Amniotic epithelial cell (primary cell): ENCODE measurements at regions not wholly inside any gene's neighbourhood (a gene's known extent, or its start where the extent isn't known, plus 50 kb on each side); places are given as distances from the start of the nearest gene placed in this dataset.
A peak's percentile ranks its signal among the peaks of the same experiment; 100 is the strongest.

Experiments used
- DNase-seq: peaks from one replicate; pipeline ENCODE4 v3.0.0-alpha.2; 2010; ENCODE audit warnings: low read depth

GRCh38 chr1:218642033-218642948, 297.2 kb downstream of the TGFB2 start:
- peak; percentile 87 for DNase-seq

- DNase-seq, result no peak
Measured at GRCh38 chr1:218643281-218643680, 298.1 kb downstream of the TGFB2 start.

DNA sequence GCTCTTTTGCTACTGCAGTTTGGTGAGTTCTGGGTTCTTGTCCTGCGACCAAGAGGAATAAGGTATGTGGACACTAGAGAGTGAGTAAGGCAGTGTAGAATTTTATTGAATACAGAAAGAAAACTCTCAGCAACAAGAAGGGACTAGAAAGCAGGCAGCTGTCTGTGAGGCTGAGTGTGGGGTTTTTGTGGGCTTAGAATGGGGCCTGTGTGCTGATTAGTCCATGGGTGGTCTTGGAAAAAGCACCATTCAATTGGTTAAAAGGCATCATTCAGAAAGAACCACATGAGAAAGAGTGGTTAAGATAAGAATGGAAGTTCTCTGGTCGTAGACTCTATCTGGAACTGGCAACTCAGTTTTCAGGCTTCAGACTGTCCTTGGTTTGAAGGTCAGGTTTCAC, 298.8 kb downstream of the TGFB2 start:
- DNase-seq, result peak; percentile 31

DNA sequence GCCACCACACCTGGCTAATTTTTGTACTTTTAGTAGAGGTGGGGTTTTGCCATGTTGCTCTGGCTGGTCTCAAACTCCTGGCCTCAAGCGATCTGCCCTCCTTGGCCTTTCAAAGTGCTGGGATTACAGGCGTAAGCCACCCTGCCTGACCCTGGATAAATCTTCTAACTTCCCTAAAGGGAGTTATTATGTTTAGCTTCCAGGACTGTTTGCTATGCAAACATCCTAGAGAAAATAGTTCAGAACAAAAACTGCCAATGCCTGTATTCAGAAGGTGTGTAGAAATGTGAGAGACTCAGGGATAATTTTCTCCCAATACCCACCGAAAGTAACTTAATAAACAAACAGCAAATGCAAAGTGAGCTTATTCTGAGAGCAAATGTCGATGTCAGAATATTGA, 301.2 kb downstream of the TGFB2 start:
- no peak for DNase-seq

DNA sequence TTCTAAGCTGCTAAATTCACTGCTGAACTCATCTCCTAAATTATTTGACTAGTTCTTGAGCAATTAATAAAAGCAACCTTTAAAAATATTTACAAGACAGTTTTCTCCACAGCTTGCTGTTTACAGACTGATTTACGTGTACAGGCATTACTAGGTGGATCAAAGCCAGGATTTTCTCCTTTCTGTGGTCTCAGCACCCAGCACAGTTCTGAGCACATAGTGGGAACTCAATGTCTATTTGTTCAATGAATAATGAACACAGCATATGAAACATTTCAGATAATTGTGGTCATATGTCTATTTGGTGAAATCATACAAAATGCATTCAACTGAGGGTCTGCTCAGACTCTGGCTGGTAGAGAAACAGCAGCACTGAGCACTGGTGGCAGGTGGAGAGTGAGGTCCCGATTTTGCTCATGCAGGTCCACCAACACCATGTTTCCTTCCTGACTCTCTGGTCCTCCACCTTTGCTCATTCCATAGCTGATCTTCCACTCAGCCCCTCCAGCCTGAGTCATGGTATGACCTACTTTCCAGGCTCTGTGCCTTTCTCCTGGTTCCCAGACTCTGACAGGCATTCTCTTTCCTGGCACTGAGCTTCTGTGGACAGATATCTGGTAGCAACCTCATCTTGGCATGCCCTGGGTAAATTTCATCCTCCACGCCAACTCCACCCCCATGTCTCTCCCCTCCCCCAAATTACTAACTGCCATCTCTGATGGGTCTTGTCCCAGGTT, 311.3 kb downstream of the TGFB2 start:
- DNase-seq, result peak; percentile 88

GRCh38 chr1:218658269-218658668, 313.1 kb downstream of the TGFB2 start:
- peak; percentile 61 for DNase-seq

DNA sequence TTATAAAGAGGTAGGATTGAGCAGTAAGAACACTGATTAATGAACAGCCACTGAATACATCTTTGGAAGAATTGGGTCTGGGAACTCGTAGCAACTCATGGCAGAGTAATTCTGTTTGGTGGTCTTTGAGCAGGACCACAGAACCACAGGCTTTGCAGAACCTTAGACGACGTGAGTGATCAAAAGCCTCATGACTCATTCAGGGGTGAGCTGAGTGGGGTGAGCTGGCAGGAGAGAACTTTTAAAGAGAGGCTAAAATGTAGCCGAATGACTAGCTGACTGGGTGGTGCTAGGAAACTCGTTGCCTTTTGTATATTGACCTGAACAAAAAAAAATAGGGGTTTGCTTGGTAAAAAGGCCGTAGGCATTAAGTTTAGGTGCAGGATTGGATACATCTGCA, 313.8 kb downstream of the TGFB2 start:
- DNase-seq, result peak; percentile 88

- DNase-seq, result peak; percentile 25
Measured at GRCh38 chr1:218659911-218660677, 315.0 kb downstream of the TGFB2 start.

GRCh38 chr1:218660678-218661053, 315.5 kb downstream of the TGFB2 start:
- DNase-seq, result peak; percentile 79

- no peak for DNase-seq
Measured at GRCh38 chr1:218661411-218661810, 316.3 kb downstream of the TGFB2 start.

DNA sequence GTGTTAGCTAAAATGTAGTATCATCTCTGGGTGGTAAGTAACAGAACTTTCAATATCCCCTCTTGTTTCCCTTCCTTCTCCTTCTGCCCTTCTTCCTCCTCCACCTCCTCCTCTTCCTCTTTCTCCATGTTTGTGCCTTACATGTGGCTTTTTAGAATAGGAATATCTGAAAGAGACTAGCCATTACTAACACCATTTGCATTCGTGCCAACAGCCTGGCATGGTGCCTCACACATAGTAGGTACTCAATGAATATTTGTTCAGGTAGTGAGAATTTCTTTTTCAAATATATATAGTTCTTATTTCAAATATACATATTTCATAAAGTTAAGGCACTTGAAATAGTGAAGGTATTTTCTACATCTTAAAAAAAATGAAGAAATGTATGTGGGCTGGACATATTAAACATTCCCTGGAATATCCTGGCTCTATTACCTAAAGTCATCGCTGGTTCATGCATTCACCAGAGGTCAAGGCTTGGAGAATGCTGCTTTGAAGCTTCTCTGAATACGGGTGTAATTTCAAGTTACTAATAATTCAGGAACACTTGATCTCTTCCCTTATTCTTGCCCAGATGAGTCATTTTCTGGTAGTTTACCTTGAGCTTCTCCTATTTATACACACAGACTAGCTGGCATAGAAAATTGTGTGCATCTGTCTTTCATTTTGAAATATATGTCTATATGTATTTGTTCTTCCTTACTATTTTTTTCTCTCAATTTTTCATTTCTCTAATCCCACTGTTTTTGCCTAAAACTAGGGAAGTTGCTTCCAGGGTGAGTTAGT, 319.4 kb downstream of the TGFB2 start:
- peak; percentile 71 for DNase-seq

DNA sequence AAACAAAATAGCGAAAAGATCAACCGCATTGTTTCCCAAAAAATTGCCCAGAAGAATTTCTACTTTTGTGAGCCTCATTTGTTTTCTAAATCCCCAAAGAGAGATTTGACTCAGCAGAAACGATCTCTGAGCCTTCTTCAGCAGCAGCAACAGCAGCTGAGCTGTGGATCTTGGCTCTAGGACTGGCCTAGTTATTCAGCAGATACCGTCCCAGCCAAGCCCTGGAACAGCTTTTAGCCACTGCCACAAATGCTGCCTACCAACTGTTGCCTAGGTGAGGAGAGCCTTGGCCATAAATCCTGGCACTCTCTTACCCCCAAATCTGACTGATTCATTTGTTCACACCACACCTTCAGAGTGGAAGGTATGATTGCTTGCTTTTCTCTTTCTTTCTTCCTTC, 320.1 kb downstream of the TGFB2 start:
- DNase-seq, result peak; percentile 60

DNA sequence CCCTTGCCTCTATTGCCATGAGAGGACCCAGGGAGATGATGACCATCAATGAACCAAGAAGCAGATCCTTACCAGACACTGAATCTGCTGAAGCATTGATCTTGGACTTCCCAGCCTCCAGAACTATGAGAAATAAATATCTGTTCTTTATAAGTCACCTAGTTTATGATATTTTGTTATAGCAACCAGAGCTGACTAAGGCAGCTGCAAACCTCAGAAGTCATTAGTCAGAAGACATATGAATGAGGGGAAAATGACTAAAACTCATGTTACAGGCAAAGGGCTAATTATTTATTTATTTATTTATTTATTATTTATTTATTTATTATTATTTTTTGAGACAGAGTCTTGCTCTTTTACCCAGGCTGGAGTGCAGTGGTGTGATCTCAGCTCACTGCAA, 321.1 kb downstream of the TGFB2 start:
- DNase-seq, result peak; percentile 48

DNA sequence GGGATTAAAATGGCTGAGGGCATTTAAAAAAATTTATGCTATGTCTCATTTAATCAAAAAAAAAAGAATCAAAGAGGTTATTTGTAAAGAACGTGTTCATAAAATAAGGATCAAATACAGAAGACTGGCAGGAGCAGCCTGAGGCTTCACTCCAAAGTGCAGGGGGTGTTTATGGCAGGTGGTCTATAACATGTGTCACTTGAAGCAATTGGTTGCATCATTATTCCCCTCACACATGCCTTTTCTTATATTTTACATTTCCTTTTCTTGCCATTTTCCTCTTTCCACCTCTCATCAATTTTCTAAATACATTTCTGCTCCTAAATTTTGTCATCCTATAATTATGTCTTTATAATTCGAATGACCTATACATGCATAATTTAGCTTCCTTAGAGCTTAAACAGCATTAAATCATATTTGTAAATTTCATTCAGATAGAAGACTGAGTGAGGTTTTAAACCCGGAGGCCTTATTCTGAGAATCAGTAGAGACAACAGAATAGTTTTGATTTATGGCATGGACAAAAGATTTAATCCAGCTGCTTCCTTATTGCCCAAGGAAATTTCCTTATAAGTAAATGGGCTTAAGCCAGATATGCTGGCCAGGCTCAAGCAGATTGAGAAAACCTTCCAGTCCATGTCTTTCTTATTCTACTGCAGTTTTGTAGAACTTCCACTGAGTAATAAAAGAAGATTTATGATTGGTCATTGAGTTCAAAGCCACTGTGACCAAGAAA, 322.8 kb downstream of the TGFB2 start:
- DNase-seq, result peak; percentile 55

DNA sequence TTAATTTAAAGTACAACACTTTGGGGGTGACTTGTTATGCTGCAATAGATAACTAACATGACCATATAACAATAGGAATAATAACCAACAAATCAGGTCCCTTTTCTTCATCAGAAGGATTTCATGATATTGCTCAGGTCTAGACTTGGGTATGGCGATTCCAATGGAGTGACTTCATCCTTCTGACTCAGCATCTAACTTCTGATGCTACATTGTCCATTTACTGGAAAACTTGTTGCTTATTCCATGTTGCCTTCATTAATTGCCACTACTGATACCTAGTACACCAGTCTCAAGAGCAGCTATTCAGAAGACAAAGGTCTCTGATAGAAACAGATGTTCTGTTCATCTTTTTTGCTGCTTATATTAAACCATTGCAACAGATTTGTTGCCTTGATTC, 324.3 kb downstream of the TGFB2 start:
- peak; percentile 44 for DNase-seq

GRCh38 chr1:218670875-218671274, 325.7 kb downstream of the TGFB2 start:
- DNase-seq, result no peak

- no peak for DNase-seq
Measured at GRCh38 chr1:218671573-218671972, 326.4 kb downstream of the TGFB2 start.

DNA sequence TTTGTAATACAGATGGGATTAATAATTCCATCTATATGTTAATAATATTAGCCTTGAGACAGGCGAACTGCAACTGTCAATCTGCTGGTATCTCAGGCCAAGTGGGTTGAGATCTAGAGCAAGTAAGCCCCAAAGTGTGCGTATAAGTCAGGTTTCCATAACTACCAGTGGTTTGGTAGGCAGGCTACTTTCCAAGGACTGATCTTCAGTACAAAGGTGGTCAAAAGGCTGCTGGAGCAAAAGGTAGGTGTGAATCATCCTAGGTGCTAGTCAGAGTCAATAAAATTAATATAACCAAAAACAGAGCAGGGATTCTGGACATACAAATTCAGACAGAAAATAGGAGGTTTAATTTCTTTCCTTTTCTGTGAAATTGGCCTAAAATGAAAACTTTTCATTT, 328.0 kb downstream of the TGFB2 start:
- DNase-seq, result no peak

DNA sequence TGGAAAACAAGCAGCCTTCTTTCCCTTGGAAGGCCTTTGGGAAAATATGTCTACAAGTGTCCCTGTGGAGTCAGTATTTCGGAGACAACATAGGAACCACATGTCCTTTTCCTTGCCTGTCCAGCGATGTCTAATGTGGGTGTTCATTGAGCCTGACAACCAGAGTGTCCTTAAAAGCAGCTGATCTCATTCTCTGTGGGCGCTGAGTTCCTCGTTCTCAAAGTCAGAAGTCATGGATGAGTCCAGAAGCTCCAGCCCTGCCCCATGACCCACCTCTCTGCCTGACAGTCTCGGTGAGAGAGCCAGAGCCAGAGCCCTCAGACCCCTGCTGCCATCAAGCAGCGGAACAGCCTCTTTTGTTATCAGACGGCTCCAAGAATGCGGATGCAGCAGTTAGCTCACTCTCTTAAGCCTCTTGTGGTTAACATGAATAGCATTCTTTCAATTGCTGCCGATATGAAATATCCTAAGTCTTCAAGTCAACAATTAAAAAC, 329.2 kb downstream of the TGFB2 start:
- DNase-seq, result peak; percentile 94

DNA sequence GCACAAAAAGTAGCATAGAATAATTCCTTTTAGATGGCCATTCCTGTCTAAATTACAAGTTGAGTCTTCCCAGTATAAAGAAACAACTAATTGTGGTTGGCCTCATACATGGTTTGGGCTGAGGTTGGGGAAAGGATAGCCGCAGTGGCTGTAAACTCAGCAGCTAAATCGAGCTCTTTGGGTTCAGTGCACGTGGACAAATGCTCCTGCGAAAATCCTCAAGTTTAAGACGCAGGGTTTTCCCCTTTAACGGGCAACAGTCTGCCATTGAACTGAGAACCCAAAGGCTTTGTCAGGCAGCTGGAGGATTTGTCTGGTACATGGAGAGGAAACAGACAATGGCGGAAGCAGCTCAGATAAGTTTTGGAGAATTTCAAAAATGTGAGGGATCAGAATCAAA, 331.9 kb downstream of the TGFB2 start:
- peak; percentile 39 for DNase-seq

DNA sequence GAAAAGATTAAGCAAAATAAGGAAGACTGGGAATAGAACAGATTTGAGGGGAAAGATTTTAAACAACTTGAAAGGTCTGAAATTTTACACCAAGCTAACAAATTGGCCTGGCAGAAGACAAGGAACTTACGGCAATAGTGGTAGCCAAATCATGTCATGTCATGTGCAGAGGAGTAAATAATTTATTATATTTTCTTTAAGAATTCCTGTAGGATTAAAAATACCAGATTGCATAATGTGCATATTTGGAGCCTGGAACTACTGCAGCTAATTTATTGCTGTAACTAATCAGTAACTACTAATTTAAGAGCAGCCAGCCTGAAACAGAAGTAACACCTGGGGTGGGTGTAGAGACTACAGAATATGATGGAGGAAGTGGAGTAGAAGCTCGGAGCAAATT, 334.3 kb downstream of the TGFB2 start:
- DNase-seq, result peak; percentile 76
